GM18873 (cell line): ENCODE measurements at regions not wholly inside any gene's neighbourhood (a gene's known extent, or its start where the extent isn't known, plus 50 kb on each side); places are given as distances from the start of the nearest gene placed in this dataset.
"Not testable (repeated sequence)": the region's sequence is repeated elsewhere in the genome, so short reads cannot be mapped to it uniquely, and the experiment has no call there.

Experiments used
- ATAC-seq: cut with Tn5 transposase; IDR thresholded peaks from one replicate; pipeline ENCODE4 v1.9.1; 2021; ENCODE audit warnings: mild to moderate bottlenecking, moderate library complexity, moderate number of reproducible peaks; ENCODE audit not compliant: unreplicated experiment, low FRiP score

DNA sequence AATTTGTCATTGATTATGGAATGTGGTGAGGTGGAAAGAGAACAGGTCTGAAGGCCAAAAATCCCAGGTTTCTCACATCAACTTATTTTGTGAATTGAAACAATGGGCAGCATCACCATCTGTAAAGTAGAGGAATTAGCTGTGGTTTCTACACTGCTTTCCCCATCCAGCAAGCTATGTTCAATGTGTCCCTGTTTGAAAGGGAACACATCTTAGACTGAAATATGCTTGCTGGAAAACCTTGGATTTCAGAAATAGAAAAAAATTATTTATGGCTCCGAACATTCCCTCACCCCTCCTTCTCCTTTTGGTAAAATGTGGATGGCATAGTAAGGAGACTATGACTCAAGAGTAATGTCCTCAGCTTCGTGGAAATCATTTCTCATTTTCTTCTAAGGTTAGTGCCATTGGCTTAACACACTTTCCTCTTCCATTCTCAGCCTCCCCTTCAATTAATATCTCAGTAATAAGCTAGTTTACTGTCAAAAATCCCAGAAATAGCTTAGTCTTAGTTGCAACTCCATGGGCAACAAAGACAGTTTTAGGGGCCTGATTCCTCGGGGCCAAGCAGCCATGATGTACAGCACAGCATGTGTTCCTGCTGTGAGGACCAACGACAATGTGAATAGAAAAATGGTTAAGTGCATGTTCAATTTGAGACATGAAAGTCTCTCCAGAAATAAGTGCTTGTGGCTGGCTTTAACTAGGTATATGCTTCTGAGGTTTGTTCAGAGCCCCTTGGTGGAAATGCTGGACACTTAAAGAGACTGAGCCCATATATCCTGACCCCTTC lies 205.8 kb upstream of the SLC38A2 start:
- no peak for ATAC-seq

DNA sequence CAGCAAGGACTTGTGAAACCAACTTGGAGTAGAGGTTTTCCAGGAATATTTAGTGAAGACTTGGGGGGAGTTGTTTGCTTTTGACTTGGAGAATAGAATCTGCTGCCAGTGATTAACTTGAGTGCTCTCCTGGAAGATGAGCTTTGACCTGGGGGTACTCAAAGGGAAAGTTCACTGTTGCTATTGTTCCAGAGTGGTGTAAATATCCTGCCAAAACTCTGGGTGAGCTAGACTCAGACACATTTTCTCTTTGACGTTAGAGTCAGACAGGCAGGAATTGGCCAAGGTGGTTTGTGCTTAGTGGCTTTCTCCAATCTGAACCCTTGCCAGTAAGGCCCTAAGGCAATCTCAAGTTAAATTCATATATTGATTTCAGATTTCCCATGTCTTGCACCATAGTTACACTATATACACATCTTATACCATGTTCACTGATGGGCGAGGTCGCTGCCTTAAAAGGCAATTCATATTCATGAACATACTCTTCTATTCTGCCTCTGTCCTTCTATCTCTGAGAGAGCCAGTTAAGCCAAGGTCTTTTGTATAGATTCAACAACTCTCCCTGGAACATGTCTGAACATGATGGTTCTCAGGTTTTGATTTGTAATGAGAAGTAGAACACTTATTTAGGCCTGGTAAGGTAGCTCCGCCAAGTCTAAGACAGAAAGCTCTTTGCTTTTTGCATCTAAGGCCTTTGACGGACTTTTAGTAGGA lies 204.6 kb upstream of the SLC38A2 start:
- ATAC-seq, result no peak

DNA sequence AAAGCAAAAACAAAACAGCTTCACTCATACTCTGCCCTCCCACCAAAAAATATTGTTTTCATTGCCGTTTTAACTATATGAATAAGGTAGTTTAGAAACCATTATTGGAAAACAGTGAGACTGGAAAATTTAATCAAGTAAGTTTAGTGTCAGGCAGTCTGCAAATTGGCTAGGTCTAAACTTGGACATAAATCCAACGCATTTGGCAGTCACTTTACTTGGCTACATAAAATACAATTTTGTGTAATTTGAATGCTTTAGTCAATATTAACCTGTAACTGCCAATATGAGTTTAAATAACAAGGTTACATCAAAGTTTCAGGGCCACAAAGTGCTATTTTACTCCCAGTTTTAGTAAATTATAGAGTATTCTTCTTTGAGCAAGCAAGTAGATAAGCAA lies 202.3 kb upstream of the SLC38A2 start:
- ATAC-seq, result no peak

DNA sequence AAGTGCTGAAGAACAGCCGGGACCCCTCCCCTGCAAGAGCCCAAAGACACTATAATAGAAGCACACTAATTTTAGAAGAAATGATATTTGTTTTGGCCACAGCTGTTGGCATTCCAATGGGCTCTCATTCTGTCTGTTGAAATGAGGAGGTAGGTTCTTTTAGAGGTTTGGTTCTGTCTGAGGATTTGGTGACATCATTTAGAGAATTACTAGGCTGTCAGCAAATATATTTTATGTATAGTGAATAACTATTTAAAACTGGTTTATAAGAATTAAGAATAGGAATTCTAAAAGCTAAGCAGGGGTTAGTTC lies 200.7 kb upstream of the SLC38A2 start:
- ATAC-seq, result no peak

DNA sequence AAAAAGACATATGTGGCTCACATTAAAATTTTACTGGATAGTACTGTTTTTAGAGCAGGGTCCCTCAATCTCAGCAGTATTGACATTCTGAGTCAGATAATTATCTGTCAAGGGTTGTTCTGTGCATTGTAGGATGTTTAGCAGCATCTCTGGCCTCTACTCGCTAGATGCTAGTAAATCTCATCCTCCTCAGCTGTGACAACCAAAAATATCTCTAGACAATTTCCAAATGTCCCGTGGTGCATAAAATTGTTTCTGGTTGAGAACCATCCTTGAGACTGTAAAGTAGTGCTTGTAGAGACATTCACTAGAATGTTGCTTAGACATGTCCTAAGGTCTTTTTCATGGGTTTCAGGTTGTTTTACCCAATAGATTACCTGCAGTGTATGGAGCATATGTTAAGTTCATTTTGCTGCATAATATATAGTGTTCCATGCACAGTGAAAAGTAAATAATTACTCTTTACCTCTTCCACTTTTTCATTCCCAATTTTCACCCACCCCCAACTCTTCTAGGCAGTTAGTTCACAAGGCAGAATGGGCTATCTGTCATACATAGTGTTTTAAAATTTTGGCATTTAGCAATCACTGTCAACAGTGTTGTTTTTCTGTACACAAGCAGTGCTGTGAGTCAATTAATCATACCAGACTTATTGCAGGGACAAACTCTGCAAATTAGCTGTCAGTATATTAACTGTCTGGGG lies 200.2 kb upstream of the SLC38A2 start:
- ATAC-seq, result no peak

DNA sequence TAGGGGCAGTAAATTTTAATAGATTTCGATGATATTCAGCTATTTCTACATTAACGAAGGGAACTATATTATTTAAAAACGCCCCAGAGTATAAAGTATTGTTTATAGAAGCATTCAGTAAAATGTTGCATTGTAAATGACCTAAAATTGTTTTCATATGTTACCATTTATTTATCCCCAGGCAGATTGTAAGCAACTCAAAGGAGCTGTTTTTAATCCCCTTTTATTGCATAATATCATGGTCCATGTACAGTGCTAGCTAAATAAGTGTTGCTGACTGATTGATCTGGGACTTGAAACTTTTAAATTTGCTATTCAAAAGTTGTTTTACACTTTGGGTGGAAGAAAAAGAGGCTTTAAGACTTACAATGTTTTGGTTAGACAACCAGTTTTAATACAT lies 199.0 kb upstream of the SLC38A2 start:
- ATAC-seq, result no peak

DNA sequence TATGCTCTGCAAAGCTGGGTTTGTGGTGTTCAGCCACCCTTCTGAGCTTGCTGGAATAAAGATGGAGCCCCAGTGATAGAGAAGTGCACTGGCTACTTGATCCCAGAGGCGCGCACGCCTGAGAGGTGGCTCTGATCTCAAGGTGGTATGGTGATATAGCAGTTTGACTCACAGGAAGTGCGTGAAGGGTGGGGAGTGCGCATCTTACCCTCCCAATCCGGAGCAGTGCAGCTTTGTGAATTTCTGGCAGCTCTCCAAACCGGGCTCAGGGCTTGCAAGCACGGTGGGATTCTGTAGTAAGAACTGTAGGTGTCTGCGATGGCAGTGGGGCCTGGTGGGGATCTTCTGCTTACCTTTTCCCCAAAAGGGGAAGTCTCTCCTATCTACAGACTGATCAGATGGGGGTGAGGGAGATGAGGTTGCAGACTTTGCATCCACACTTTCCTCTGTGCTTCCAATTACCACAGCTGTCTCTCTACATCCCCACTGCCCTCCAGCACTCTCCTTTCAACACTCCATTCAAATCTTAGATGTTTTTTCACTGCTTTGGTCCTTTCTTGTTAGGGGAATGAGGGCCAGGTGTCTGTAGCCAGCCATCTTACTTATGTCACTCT lies 197.4 kb upstream of the SLC38A2 start:
- no peak for ATAC-seq

DNA sequence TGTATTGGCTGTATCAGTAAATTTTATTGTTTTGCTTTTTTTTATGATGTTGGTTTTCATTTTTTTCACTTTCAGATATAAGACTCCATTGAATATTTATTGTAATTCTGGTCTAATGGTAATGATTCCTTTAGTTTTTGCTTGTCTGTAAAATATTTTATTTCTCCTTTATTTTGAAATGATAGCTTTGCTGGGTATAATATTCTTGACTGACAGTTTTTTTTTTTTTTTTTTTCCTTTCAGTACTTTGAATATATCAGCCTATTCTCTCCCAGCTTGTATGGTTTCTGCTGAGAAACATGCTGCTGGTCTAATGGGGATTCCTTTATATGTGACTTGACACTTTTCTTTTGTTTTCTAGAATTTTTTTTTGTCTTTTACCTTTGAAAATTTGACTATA lies 195.1 kb upstream of the SLC38A2 start:
- ATAC-seq, result no peak

DNA sequence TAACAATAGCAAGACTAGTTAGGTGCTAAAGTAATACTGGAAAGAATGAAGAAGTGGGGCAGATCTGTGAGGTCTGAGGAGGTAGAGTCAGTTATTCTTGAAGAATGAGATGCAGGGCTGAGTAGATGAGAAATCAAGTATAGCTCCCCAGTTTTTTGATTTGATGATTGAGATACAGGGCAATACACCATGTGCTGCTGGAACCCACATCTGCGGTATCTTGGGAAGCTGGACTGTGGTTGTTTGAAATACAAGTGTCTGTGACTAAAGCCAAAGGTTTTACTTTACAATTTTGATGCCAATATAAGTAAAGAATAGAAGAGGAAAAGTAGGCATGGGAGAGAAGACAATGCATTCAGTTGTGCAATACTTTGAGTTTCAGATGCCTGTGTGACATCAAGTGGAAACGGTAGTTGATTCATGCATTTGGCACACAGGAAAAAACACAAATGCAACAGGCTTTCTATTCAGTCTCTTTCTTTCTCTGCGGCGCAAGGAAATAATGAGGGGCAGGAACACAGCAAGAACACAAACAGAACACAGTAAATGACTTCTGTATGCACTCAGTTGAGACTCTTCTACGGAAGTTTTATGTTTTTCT lies 190.2 kb upstream of the SLC38A2 start:
- ATAC-seq, result no peak

DNA sequence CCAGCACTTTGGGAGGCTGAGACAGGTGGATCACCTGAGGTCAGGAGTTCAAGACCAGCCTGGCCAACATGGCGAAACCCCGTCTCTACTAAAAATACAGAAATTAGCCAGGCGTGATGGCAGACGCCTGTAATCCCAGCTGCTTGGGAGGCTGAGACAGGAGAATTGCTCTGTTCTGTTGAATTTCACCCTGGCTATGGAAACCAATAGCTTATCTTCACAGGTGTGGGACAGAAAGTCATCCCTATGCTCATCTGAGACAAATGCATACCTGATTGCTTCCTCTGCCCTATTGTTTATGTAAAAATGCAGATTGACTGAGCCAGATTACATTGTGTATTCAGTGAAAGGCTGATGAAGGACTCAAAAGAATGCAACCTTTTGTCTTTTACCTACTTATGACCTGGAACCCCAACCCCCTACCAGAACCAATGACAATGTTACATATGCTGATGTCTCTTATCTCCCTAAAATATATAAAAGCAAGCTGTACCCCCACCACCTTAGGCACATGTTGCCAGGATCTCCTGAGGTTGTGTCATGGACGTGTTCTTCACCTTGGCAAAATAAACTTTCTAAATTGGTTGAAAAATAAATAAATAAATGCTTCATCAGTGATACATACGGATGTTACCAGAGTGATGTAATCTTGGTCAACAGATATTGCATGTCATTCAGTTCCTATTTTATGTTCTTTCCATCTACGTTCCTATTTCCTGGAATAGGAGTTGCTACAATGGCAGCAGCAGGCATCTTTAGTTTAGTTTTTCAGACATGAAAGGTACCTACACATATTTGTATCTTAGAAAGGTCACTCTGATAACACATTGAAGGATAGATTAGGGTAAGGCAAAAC lies 189.4 kb upstream of the SLC38A2 start:
- ATAC-seq, result not testable (repeated sequence)

DNA sequence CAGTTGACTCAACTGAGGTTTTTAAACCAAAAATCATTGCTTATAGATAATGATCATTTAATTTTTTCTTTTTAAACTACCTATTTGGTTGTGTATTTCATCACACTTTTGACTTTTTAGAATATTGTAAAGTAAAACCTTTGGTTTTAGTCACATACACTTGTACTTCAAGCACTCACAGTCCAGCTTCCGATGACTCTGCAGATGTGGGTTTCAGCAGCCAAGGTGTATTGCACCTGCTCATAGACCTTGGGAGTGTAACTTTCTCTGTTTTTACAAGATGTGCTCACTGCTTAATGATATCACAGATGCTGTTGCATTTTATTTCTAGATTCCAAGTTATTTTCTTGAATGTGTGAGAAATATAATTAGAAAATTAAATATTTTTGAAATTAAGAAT lies 188.3 kb upstream of the SLC38A2 start:
- no peak for ATAC-seq

DNA sequence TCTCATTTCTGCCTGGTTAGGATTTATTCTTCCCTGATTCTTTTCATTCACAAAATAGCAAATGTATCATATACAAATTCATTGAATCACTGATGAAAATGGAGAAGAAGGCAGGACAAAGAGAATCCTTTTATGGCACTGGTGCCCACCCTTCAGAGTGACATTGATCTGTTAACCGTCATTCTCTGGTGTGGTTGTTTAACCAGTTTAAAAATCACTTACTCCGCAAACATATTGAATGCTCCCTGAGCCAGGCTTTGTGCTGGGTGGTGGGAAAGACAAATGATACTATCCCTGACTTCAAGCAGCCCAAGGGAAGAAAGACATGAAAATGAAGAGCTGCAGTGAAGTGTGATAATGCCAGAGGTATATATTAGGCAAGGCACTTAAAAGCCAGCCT lies 187.5 kb upstream of the SLC38A2 start:
- no peak for ATAC-seq

DNA sequence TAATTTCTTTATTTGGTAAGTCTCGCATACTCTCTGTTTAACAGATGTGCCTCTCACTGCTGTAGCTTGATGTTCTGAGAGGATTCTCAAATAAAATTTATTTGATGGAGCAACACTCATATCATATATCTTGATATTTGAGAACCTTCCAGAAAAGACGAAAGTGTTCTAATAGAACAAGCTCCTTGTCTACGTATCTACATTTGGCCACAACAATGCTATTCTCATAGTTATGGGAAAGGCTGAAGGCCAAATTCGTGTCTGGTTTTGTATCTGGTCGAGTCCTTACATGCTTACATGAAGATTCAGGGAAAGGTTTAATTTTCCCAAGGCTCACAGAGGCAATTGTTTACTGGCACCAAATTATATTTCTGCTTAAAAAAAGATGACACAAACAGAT lies 186.7 kb upstream of the SLC38A2 start:
- ATAC-seq, result no peak

DNA sequence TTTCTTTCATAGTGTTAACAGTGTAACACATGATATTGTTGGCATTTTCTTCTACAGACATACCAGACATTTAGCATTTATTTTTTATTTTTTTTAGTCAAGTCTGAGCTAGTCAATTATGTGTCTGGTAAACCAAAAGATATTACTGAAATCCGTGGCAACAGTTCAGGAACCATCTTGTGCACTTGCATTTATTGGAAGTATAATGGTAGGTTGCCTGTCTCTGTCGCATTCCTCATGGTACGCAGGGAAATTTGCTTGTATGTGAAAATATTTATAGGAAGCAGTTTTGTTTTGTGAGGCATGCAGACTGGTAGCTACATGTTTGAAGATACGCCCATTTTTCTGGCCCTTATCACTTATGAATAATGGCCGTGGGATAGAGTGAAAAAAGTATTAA lies 186.1 kb upstream of the SLC38A2 start:
- ATAC-seq, result no peak

DNA sequence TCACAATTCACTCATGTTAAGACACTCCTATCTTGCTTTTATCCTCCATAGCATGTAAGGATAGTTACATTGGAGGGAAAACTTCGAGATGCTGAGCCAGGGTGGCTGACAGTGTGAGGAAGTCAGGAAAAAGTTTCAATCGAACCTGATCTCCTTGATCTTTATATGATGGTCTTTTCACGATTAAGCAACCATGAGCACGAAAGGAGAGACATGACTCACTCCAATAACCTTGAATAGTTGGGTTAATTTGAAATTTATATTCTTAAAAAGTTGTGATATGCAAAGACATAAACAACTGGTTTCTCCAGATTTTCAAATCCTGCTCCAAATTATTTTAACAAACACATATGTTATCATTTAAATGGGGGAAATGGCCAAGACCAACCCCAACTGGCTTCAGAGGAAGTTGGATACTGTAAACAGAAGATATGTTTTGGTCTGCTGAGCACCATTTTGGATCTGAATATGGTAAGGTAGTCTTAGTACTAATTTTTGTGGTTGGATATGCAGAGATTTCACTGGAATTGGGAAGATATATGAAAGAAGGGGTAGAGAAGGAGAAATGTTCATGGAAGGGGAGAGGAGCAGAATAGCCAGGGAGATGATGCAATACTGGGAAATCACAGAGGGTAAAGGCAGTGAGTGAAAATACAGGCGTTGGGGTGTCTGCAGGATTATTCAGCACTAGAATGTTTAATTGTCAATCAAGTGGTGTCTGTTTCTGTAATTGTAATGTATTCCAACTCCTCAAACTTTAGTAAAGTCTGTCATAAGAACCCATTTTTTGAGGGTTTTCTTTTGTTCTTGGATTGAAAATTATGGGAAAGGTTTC lies 185.2 kb upstream of the SLC38A2 start:
- no peak for ATAC-seq

DNA sequence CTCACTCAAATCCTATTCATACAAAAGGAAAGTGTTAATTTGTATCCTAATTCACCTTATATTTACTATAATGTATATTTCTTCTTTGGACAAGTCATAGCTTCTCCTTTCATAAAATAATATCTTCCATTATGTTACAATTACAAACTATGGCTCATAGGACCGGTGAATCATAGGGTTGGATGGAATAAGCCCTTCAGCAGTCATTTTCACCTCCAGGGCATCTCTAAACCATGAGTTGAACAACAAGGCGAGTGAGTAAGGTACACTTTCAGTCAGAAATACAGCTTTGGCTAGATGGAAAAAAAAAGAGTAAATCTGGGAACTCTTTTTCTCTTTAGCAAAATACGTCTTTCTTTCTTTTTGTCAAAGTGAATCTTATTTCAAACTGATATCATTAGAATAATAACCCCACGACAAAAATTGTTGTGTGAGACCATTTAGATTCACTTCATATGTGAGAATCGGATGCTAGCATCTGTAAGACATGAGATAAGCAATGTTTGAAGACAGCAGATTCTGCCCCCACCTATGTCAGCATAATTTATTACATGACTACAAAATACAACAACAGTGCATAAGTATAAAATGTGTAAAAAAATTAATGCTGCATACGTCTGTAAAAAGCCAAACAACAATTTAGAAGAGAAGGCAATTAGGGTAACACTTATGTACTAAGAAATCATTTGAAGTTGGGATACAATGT lies 184.4 kb upstream of the SLC38A2 start:
- ATAC-seq, result no peak

DNA sequence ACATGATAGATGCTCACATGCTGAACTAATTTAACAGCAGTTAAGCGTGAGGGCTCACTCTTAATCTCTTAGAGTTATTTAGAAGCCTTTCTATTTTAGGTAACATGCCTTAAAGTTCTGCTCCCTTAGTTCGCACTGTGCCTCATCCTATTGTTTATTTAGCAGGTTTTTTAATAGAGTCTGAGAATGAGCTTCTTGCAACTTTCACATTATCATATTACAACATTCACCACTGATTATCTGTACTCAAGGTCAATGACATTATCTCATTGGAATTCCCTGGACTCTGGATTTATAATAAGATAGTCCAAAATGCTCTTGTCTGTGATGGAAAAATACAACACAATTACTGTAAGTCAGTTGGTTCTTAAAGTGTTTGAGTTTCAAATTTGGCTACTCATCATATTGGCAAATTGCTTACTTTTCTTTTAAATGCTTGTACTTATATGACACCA lies 183.6 kb upstream of the SLC38A2 start:
- ATAC-seq, result no peak

DNA sequence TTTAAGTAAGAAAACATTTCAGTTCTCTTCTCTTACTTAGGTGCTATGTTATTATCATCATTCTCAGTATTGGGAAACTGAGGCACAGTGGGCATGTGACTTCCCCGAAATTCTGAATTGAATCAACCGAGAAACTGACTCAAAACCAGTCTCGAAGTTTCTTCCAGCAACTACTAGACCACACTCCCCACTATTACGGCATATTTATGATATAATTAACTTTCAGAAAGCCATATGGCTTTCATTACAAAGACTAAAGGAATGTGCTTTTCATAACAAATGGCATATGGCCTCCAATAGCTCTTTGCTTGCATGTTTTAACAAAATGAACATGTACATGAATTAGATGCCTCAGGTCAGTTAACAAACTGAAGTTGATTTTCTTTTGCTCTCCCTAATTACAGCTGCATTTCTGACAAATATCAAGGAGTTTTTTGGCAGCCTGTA lies 182.9 kb upstream of the SLC38A2 start:
- ATAC-seq, result no peak
